Ishikawa (cell line): ENCODE measurements at regions not wholly inside any gene's neighbourhood (a gene's known extent, or its start where the extent isn't known, plus 50 kb on each side); places are given as distances from the start of the nearest gene placed in this dataset.

ENCODE experiments used
- CEBPB ChIP-seq: IDR thresholded peaks from 2 replicates; pipeline ENCODE4 v1.6.1; 2012
- CREB1 ChIP-seq: IDR thresholded peaks from 2 replicates; pipeline ENCODE4 v1.6.1; 2012; ENCODE audit warnings: low read depth
- EGR1 ChIP-seq: IDR thresholded peaks from 2 replicates; pipeline ENCODE4 v1.6.1; 2012
- EP300 ChIP-seq: IDR thresholded peaks from 2 replicates; pipeline ENCODE4 v1.6.1; 2012; ENCODE audit warnings: borderline replicate concordance
- FOXM1 ChIP-seq: IDR thresholded peaks from 2 replicates; pipeline ENCODE4 v1.6.1; 2012; ENCODE audit warnings: low read depth, borderline replicate concordance
- NFIC ChIP-seq: IDR thresholded peaks from 2 replicates; pipeline ENCODE4 v1.6.1; 2012
- RAD21 ChIP-seq: IDR thresholded peaks from 2 replicates; pipeline ENCODE4 v1.6.1; 2012; ENCODE audit warnings: low read depth
- TAF1 ChIP-seq: IDR thresholded peaks from 2 replicates; pipeline ENCODE4 v1.6.1; 2012; ENCODE audit warnings: low read depth, mild to moderate bottlenecking
- TCF12 ChIP-seq: IDR thresholded peaks from 2 replicates; pipeline ENCODE4 v1.6.1; 2012; ENCODE audit warnings: low read depth
- TEAD4 ChIP-seq: IDR thresholded peaks from 2 replicates; pipeline ENCODE4 v1.6.1; 2012
- YY1 ChIP-seq: IDR thresholded peaks from 2 replicates; pipeline ENCODE4 v1.6.1; 2012; ENCODE audit warnings: low read depth
- ZBTB7A ChIP-seq: IDR thresholded peaks from 2 replicates; pipeline ENCODE4 v1.6.1; 2012; ENCODE audit warnings: low read depth
- TF ChIP-seq, protein P1 (sequence below): IDR thresholded peaks from 2 replicates; pipeline ENCODE4 v1.6.1; 2012; ENCODE audit warnings: low read depth, mild to moderate bottlenecking
- TF ChIP-seq, protein P2 (sequence below): IDR thresholded peaks from 2 replicates; pipeline ENCODE4 v1.6.1; 2012
- TF ChIP-seq, protein P3 (sequence below): IDR thresholded peaks from 2 replicates; pipeline ENCODE4 v1.6.1; 2012

DNA sequence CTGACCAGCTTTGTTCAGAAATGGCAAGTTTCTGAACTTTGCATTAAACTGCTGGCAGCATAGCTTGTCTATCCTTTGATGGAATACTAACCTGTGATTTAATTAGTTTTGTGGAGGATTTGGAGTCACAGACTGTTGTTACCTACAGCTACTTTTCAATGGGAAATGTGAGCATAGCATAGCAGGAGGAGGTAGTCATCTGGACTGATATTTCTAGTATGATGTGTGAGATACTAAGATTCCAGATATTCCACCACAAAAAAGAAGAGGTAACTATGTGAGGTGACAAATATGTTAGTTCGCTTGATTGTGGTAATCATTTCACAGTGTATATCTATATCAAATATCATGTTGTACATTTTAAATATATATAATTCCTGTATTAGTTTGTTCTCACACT is 833.0 kb downstream of the SLC6A15 start:
- TF ChIP-seq RAD21 (no peak), CREB1 (no peak), FOXM1 (no peak), TEAD4 (no peak), NFIC (no peak), YY1 (no peak), TAF1 (no peak), EP300 (no peak), TCF12 (no peak), CEBPB (no peak), ZBTB7A (no peak), EGR1 (no peak)
- TF ChIP-seq, protein P1, sequence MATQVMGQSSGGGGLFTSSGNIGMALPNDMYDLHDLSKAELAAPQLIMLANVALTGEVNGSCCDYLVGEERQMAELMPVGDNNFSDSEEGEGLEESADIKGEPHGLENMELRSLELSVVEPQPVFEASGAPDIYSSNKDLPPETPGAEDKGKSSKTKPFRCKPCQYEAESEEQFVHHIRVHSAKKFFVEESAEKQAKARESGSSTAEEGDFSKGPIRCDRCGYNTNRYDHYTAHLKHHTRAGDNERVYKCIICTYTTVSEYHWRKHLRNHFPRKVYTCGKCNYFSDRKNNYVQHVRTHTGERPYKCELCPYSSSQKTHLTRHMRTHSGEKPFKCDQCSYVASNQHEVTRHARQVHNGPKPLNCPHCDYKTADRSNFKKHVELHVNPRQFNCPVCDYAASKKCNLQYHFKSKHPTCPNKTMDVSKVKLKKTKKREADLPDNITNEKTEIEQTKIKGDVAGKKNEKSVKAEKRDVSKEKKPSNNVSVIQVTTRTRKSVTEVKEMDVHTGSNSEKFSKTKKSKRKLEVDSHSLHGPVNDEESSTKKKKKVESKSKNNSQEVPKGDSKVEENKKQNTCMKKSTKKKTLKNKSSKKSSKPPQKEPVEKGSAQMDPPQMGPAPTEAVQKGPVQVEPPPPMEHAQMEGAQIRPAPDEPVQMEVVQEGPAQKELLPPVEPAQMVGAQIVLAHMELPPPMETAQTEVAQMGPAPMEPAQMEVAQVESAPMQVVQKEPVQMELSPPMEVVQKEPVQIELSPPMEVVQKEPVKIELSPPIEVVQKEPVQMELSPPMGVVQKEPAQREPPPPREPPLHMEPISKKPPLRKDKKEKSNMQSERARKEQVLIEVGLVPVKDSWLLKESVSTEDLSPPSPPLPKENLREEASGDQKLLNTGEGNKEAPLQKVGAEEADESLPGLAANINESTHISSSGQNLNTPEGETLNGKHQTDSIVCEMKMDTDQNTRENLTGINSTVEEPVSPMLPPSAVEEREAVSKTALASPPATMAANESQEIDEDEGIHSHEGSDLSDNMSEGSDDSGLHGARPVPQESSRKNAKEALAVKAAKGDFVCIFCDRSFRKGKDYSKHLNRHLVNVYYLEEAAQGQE, result no peak
- TF ChIP-seq, protein P2, sequence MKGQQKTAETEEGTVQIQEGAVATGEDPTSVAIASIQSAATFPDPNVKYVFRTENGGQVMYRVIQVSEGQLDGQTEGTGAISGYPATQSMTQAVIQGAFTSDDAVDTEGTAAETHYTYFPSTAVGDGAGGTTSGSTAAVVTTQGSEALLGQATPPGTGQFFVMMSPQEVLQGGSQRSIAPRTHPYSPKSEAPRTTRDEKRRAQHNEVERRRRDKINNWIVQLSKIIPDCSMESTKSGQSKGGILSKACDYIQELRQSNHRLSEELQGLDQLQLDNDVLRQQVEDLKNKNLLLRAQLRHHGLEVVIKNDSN, result no peak
- TF ChIP-seq, protein P3, sequence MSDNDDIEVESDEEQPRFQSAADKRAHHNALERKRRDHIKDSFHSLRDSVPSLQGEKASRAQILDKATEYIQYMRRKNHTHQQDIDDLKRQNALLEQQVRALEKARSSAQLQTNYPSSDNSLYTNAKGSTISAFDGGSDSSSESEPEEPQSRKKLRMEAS, result no peak

DNA sequence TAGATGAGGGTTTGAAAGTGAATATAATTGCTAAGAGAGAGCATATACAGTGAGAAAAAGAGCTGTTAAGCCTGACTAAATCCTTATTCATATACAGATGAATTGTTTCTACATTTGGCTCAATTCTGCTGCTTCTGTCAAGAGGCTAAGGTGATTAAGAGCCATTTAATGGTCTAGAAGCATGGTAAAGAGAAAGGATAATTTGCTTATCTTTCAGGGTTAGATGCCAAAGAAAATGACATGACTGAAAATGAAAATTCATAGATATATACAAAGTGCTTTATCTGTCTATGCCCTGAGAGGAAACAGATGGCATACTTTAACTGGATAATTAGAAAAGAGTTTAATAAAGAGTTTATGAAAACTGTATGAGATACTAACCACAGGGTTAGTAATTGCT is 834.9 kb downstream of the SLC6A15 start:
- TF ChIP-seq RAD21 (no peak), FOXM1 (no peak), TCF12 (no peak), NFIC (no peak), TEAD4 (no peak), TAF1 (no peak), ZBTB7A (no peak), EGR1 (no peak), CEBPB (no peak), CREB1 (no peak), YY1 (no peak)
- TF ChIP-seq, protein P2, result no peak
- TF ChIP-seq, protein P1, result no peak
- TF ChIP-seq, protein P3, result no peak

DNA sequence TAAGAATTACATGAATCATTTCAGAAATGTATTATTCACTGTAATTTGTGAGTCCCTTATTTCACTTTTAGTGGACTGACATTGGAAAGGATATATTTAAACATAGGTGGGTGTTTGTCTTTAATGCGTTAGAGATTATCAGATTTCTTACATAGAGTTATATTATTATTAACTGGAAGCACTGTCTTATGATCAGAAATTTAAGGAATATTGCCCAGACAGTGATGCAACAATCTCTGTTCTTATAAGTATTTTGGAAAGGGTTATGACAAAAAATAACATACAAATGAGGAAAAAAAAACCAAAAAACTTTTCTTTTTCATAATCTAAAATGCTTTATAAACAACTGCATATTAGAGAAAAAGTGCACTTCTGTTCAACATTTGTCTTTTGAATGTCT is 836.6 kb downstream of the SLC6A15 start:
- no peak for TF ChIP-seq ZBTB7A
- no peak for TF ChIP-seq YY1
- no peak for TF ChIP-seq CREB1
- TF ChIP-seq CEBPB, result no peak
- no peak for TF ChIP-seq TAF1
- no peak for TF ChIP-seq RAD21
- TF ChIP-seq EP300, result no peak
- no peak for TF ChIP-seq EGR1
- no peak for TF ChIP-seq TEAD4
- TF ChIP-seq, protein P3, result no peak
- TF ChIP-seq, protein P1, result no peak
- TF ChIP-seq NFIC, result no peak
- TF ChIP-seq, protein P2, result no peak
- no peak for TF ChIP-seq TCF12
- no peak for TF ChIP-seq FOXM1

DNA sequence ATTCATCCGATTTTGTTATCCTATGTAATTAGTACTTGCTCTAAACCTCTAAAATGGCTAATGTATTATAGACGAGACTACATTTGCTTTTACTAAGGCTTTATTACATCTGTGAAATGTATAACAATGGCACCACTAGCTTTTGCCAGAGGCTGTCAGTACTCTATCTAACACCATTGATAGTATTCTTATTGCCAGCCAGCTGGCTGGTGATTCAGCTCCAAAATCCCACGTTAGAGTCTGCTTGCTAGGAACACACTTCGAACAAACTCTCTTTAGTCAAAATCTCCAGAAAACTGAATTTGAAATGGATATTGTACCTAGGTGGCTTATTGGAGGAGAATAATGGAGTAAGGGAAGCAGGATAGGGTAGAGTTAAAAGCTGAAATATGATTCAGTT is 839.2 kb downstream of the SLC6A15 start:
- TF ChIP-seq CREB1, result no peak
- TF ChIP-seq NFIC, result no peak
- TF ChIP-seq TAF1, result no peak
- TF ChIP-seq, protein P3, result no peak
- TF ChIP-seq, protein P2, result no peak
- TF ChIP-seq ZBTB7A, result no peak
- TF ChIP-seq TCF12, result no peak
- TF ChIP-seq, protein P1, result no peak
